H4 (cell line): ENCODE measurements at regions not wholly inside any gene's neighbourhood (a gene's known extent, or its start where the extent isn't known, plus 50 kb on each side); places are given as distances from the start of the nearest gene placed in this dataset.
"Not testable (repeated sequence)": the region's sequence is repeated elsewhere in the genome, so short reads cannot be mapped to it uniquely, and the experiment has no call there.

Source experiments
- DNase-seq: peaks from one replicate; pipeline ENCODE4 v3.0.0-alpha.2; 2015; ENCODE audit warnings: low spot score

GRCh38 chr6:28585335-28585734 is 59.7 kb downstream of the GPX5 start:
- DNase-seq: peak; percentile 36

- DNase-seq: no peak
Observed at GRCh38 chr6:28586324-28586723, 60.6 kb downstream of the GPX5 start.

DNA sequence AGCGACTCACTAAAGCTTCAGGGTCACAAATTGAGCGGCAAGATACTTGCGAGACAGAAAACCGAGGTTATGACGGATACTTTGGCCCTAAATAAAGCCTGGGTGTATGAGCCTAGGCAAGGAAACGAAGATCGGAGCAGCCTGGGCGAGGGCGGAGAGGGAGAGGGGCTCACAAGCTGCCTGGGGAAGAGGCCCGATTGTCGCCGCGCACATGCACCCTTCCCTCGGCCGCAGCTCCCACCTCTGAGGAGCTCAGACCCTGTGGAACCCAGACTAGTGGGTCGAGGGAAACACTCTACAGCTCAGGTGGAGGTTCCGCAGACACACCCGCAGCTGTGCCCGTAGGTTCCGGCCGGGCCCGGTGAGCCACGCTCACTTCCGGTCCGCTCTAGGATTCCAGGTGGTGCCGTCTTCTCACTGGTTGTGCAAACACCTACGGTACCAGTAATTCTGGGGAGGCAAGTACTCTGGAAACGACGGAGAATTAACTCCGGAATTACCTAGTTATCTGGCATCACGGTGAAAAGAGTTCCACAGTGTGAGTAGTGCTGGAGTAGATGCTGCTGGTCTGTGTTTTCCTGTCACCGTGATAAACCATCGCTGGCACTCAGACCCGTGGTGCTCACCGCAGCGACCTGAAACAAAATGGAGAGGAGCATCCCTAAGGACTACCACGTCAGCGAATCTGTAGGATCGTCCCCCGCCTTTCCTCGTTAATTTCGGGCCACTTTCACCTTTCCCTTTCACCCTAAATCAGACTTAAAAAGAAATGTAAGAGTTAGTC is 61.5 kb downstream of the GPX5 start:
- DNase-seq: peak; percentile 72

GRCh38 chr6:28587746-28588075 is 62.0 kb downstream of the GPX5 start:
- DNase-seq: no peak

- no peak for DNase-seq
Observed at GRCh38 chr6:28588666-28589065, 63.0 kb downstream of the GPX5 start.

- peak; percentile 94 for DNase-seq
Observed at GRCh38 chr6:28589234-28589956, 63.7 kb downstream of the GPX5 start.

GRCh38 chr6:28589957-28590349 is 64.3 kb downstream of the GPX5 start:
- DNase-seq: no peak

DNA sequence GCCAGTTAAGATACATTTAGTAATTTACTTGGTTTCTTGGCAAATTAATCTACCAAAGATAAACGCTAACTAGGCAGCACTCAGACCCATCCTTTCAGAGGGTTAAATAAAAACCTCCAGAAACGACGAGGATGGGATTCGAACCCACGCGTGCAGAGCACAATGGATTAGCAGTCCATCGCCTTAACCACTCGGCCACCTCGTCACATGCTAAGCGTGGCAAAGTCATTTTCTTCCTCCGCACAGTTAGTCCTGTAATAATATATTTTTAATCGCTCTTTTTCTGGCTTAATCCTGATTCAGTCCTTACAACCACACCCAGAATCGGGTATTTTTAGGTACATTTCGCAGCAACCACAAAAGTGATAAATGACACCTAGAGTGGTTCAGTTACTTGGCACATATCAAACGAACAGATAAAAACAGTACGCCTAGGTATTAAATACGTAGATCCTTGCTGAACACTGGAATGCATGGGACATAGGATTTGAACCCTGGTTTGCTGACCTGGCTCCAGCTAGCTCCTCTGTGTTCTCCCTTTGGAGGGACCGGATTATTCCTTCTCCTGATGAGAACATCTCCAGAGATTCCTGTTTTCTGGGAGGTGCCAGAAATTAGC is 71.6 kb downstream of the GPX5 start:
- DNase-seq: peak; percentile 73

- peak; percentile 58 for DNase-seq
Observed at GRCh38 chr6:28597924-28598722, 72.4 kb downstream of the GPX5 start.

- no peak for DNase-seq
Observed at GRCh38 chr6:28598757-28599686, 73.3 kb downstream of the GPX5 start.

- DNase-seq: no peak
Observed at GRCh38 chr6:28600245-28600644, 74.6 kb downstream of the GPX5 start.

DNA sequence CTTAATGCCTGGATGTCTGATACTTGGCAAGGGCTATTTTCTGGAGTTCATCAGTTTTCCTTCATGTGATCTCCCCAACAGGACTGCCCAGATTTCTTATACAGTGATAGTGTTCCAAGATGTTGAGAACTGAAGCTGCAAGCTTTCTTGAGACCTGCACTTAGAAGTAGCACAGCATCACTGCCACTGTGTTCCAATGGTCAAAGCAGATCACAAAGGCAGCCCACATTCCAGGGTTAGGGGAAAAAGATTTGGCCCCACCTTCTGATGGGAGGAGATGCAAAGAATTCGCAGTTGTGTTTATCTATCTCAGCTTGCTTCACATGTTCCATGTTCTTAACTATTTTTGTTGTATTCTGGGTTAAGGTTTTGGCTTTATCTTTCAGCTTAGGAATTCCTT is 78.2 kb downstream of the GPX5 start:
- DNase-seq: no peak

DNA sequence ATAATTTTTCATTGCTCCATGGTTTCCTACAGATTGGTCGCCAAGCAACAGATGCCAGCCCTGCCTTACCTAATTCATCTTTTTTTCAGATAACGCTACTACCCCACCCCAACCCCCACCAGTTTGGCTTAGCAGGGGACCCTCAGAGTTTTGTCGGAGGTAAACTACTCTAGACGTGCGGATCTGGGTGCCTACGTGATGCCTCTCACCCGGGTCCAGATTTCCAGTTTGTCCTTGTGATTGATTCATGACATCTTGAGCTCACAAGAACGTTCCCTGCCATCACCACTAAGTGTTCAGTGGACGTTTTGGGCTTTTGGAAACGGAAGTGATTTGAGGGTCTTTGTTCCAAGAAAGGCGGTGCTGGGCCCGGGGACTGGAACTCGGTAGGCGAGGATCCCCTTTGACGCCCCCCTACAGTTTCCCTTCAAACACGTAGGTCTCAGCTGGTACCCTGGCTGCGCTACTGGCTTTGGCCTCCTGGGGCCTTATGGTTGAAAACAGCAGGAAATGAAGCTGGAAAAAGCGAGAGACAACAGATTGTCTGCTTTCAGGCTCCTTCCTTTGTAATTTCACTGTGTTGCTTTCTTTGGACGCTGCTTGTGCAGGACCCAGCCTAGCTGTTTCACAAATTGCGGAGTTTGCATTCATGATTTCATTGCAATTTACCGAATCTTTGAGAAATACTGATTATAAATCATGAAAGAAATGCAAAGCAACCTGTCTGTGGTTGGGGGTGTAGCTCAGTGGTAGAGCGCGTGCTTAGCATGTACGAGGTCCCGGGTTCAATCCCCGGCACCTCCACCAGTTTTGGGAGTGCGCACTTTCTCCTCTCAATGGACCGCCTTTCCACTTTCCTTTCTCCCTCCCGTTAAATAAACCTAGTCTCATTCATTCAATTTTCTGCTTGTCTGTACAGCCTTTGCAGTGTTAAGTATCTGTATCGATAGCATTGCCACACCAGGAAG is 81.0 kb downstream of the GPX5 start:
- DNase-seq: peak; percentile 83

GRCh38 chr6:28607990-28608389 is 82.3 kb downstream of the GPX5 start:
- DNase-seq: no peak

DNA sequence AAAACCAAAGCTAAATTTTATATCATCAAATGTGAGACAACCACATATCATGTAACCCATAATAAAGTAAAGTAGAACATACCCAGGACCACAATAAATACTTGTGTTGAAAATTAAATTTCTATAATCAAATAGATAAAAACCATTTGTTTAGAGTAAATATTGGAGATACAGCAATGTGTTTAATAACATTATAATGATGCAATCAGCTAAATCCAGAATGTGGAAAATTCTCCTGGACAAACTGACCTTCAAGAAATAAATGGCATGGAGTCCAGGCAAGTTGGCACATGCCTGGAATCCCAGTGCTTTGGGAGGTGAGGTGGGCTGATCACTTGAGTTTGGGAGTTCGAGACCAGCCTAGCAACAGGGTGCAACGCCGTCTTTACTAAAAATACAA is 84.0 kb downstream of the GPX5 start:
- DNase-seq: no peak

- DNase-seq: no peak
Observed at GRCh38 chr6:28615616-28615954, 89.9 kb downstream of the GPX5 start.

- no peak for DNase-seq
Observed at GRCh38 chr6:28615955-28616747, 90.5 kb downstream of the GPX5 start.

DNA sequence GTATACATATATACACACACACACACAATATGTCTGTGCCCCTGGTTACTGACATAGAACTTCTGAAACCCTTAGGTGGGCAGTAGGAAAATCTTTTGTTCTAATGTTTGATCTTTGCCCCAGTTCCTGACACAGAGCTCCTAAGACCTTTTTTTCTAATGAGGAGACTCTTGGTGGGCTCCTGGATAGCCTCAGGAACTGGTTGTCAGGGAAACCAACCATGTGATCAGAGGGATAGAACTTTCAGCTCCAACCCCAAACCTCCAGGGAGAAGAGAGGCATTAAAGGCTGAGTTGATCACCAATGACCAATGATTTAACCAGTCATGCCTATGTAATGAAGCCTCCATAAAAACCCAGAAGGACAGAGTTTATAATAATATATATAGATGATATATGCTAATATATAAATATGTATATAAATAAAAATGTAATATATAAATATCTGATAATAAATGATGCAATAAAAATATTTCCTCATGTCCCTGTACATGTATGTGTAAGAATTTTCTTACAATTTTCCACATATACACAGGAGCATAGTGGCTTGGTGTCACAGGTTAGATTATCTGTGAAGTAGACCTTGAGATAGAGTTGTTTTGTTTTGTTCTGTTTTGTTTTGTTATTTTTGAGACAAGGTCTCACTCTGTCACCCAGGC is 93.3 kb downstream of the GPX5 start:
- DNase-seq: no peak

DNA sequence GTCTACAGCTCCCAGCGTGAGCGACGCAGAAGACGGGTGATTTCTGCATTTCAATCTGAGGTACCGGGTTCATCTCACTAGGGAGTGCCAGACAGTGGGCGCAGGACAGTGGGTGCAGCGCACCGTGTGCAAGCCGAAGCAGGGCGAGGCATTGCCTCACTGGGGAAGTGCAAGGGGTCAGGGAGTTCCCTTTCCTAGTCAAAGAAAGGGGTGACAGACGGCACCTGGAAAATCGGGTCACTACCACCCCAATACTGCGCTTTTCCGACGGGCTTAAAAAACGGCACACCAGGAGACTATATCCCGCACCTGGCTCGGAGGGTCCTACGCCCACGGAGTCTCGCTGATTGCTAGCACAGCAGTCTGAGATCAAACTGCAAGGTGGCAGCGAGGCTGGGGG is 95.6 kb downstream of the GPX5 start:
- DNase-seq: not testable (repeated sequence)
